PFSK-1 (cell line): ENCODE measurements at regions not wholly inside any gene's neighbourhood (a gene's known extent, or its start where the extent isn't known, plus 50 kb on each side); places are given as distances from the start of the nearest gene placed in this dataset.

Experiments
- POLR2AphosphoS5 ChIP-seq: IDR thresholded peaks from 2 replicates; pipeline ENCODE4 v1.6.1; 2012; ENCODE audit warnings: low read depth, mild to moderate bottlenecking, control low read depth, low read length, moderate library complexity
- SIN3A ChIP-seq: IDR thresholded peaks from 2 replicates; pipeline ENCODE4 v1.6.1; 2012; ENCODE audit warnings: mild to moderate bottlenecking, low read length, moderate library complexity, borderline replicate concordance; ENCODE audit not compliant: insufficient read depth
- TAF1 ChIP-seq: IDR thresholded peaks from 2 replicates; pipeline ENCODE4 v1.6.1; 2012; ENCODE audit warnings: low read length, control low read depth, borderline replicate concordance; ENCODE audit not compliant: insufficient read depth
- TF ChIP-seq, protein P1 (sequence below), 2 experiments: IDR thresholded peaks; 2 replicates each; pipeline versions ENCODE4 v1.6.1 to v1.8.0; 2011 to 2012; ENCODE audit warnings: low read depth in 2 of 2, low read length in 2 of 2, control low read depth in 1 of 2, inconsistent platforms in 1 of 2, mild to moderate bottlenecking in 1 of 2, moderate library complexity in 1 of 2; ENCODE audit not compliant: insufficient read depth in 1 of 2

DNA sequence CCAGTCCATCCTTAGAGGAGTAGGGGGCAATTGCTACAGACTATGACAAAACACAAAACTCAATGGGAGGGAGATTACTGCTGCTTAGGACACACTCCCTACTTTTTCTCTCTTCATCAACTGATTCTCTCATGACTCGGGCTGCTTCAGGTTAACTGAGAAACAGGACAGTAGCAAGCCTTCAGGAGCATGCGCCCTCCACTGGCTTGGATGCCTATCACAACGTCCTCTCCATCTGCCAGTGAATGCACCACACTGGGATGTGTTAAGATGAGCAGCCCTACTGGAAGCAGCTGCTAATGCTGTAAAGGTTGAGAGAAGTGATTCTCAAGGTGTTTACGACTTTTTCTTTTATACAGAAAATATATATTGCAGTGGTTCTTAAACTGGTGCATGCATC lies 542.3 kb downstream of the EDEM1 start:
- TF ChIP-seq POLR2AphosphoS5 (no peak), TAF1 (no peak), SIN3A (no peak)
- TF ChIP-seq, protein P1, sequence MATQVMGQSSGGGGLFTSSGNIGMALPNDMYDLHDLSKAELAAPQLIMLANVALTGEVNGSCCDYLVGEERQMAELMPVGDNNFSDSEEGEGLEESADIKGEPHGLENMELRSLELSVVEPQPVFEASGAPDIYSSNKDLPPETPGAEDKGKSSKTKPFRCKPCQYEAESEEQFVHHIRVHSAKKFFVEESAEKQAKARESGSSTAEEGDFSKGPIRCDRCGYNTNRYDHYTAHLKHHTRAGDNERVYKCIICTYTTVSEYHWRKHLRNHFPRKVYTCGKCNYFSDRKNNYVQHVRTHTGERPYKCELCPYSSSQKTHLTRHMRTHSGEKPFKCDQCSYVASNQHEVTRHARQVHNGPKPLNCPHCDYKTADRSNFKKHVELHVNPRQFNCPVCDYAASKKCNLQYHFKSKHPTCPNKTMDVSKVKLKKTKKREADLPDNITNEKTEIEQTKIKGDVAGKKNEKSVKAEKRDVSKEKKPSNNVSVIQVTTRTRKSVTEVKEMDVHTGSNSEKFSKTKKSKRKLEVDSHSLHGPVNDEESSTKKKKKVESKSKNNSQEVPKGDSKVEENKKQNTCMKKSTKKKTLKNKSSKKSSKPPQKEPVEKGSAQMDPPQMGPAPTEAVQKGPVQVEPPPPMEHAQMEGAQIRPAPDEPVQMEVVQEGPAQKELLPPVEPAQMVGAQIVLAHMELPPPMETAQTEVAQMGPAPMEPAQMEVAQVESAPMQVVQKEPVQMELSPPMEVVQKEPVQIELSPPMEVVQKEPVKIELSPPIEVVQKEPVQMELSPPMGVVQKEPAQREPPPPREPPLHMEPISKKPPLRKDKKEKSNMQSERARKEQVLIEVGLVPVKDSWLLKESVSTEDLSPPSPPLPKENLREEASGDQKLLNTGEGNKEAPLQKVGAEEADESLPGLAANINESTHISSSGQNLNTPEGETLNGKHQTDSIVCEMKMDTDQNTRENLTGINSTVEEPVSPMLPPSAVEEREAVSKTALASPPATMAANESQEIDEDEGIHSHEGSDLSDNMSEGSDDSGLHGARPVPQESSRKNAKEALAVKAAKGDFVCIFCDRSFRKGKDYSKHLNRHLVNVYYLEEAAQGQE (IDR thresholded peaks at IDR 0.05; ENCODE audit: insufficient read depth in 1 of 2, low read depth in 2 of 2, low read length in 2 of 2) = no peak
